WTC11 (cell line): ENCODE measurements at regions not wholly inside any gene's neighbourhood (a gene's known extent, or its start where the extent isn't known, plus 50 kb on each side); places are given as distances from the start of the nearest gene placed in this dataset.

Experiments
- ATAC-seq: fragments of 200-7000 bp; cut with Tn5 transposase; 2 replicates; pipeline ENCODE4 v1.10.0; 2021; ENCODE audit warnings: mild to moderate bottlenecking, moderate library complexity
- CTCF ChIA-PET: fragments of 300-600 bp; sonication (Branson Sonifier 250); formaldehyde crosslinking; loops from one replicate; lab custom pipeline; 2021; ENCODE audit warnings: antibody characterized with exemption; lab: Charles Lee
- POLR2A ChIA-PET: fragments of 350-600 bp; sonication (Branson Sonifier 250); formaldehyde crosslinking; loops from one replicate; lab custom pipeline; 2021; ENCODE audit warnings: antibody characterized with exemption; lab: Charles Lee
- DNase-seq: peaks from one replicate; pipeline ENCODE4 v3.0.0; 2021; ENCODE audit warnings: low spot score
- H3K27ac Mint-ChIP-seq: 2 replicates; pipeline ENCODE4 v1.8.0; 2021; ENCODE audit warnings: mixed read lengths
- H3K27me3 Mint-ChIP-seq: 2 replicates; pipeline ENCODE4 v1.8.0; 2021; ENCODE audit warnings: low read depth, mild to moderate bottlenecking, moderate library complexity, mixed read lengths
- H3K36me3 Mint-ChIP-seq: 2 replicates; pipeline ENCODE4 v1.8.0; 2021; ENCODE audit warnings: mixed read lengths
- H3K4me1 Mint-ChIP-seq: 2 replicates; pipeline ENCODE4 v1.8.0; 2022; ENCODE audit warnings: mixed read lengths
- H3K4me3 Mint-ChIP-seq: 2 replicates; pipeline ENCODE4 v1.8.0; 2021; ENCODE audit warnings: mild to moderate bottlenecking, moderate library complexity, mixed read lengths
- H3K9me3 Mint-ChIP-seq: 2 replicates; pipeline ENCODE4 v1.8.0; 2021; ENCODE audit warnings: mixed read lengths
- CREB1 ChIP-seq: sonication (generic); formaldehyde crosslinking; IDR thresholded peaks from 2 replicates; pipeline ENCODE4 v1.8.0; 2023; ENCODE audit warnings: mild to moderate bottlenecking, missing genetic modification reagents
- CREM ChIP-seq: sonication (generic); formaldehyde crosslinking; IDR thresholded peaks from 2 replicates; pipeline ENCODE4 v1.8.1; 2022; ENCODE audit warnings: mild to moderate bottlenecking, missing genetic modification reagents, moderate library complexity
- FOXK1 ChIP-seq: sonication (generic); formaldehyde crosslinking; IDR thresholded peaks from 2 replicates; pipeline ENCODE4 v1.8.0; 2022; ENCODE audit warnings: mild to moderate bottlenecking, moderate library complexity, missing genetic modification reagents
- FOXP1 ChIP-seq: sonication (generic); formaldehyde crosslinking; IDR thresholded peaks from 2 replicates; pipeline ENCODE4 v1.8.0; 2022; ENCODE audit warnings: missing genetic modification reagents, mild to moderate bottlenecking, moderate library complexity, borderline replicate concordance
- GABPB1 ChIP-seq: sonication (generic); formaldehyde crosslinking; IDR thresholded peaks from 2 replicates; pipeline ENCODE4 v1.8.1; 2023; ENCODE audit warnings: mild to moderate bottlenecking, missing genetic modification reagents
- HMGA2 ChIP-seq: fragments of 250-450 bp; sonication (Bioruptor Pico); IDR thresholded peaks from 2 replicates; pipeline ENCODE4 v1.4.0; 2021; ENCODE audit warnings: mild to moderate bottlenecking, moderate library complexity
- IRF2 ChIP-seq: sonication (generic); formaldehyde crosslinking; IDR thresholded peaks from 2 replicates; pipeline ENCODE4 v1.8.0; 2022; ENCODE audit warnings: low read depth, missing genetic modification reagents, borderline replicate concordance
- PRRX2 ChIP-seq: fragments of 250-450 bp; sonication (Bioruptor Pico); IDR thresholded peaks from 2 replicates; pipeline ENCODE4 v1.8.0; 2021; ENCODE audit warnings: mild to moderate bottlenecking
- RORB ChIP-seq: fragments of 250-450 bp; sonication (Bioruptor Pico); IDR thresholded peaks from 2 replicates; pipeline ENCODE4 v1.9.0; 2021; ENCODE audit warnings: mild to moderate bottlenecking
- SMAD3 ChIP-seq: sonication (generic); formaldehyde crosslinking; IDR thresholded peaks from 2 replicates; pipeline ENCODE4 v1.8.0; 2022; ENCODE audit warnings: missing genetic modification reagents, mild to moderate bottlenecking, borderline replicate concordance
- ZNF423 ChIP-seq: fragments of 250-450 bp; sonication (Bioruptor Pico); IDR thresholded peaks from 2 replicates; pipeline ENCODE4 v2.1.2; 2022; ENCODE audit warnings: mild to moderate bottlenecking, moderate library complexity
- TF ChIP-seq, protein P1 (sequence below): fragments of 250-450 bp; sonication (Bioruptor Pico); IDR thresholded peaks from 2 replicates; pipeline ENCODE4 v2.1.2; 2022; ENCODE audit warnings: mild to moderate bottlenecking, moderate library complexity
- TF ChIP-seq, protein P2 (sequence below): fragments of 250-450 bp; sonication (Bioruptor Pico); IDR thresholded peaks from 2 replicates; pipeline ENCODE4 v1.9.0; 2021; ENCODE audit warnings: moderate library complexity, mild to moderate bottlenecking, inconsistent platforms, borderline replicate concordance
- TF ChIP-seq, protein P3 (sequence below): sonication (generic); formaldehyde crosslinking; IDR thresholded peaks from 2 replicates; pipeline ENCODE4 v1.8.1; 2022; ENCODE audit warnings: mild to moderate bottlenecking, moderate library complexity, missing genetic modification reagents
- TF ChIP-seq, protein P4 (sequence below): sonication (generic); formaldehyde crosslinking; IDR thresholded peaks from 2 replicates; pipeline ENCODE4 v1.8.1; 2023; ENCODE audit warnings: mild to moderate bottlenecking, missing genetic modification reagents
- TF ChIP-seq, protein P5 (sequence below): fragments of 250-450 bp; sonication (Bioruptor Pico); IDR thresholded peaks from 2 replicates; pipeline ENCODE4 v1.9.0; 2021; ENCODE audit warnings: mild to moderate bottlenecking
- TF ChIP-seq, protein P6 (sequence below): sonication (generic); formaldehyde crosslinking; IDR thresholded peaks from 2 replicates; pipeline ENCODE4 v1.8.0; 2022; ENCODE audit warnings: mild to moderate bottlenecking, missing genetic modification reagents
- TF ChIP-seq, protein P7 (sequence below): fragments of 250-450 bp; sonication (Bioruptor Pico); IDR thresholded peaks from 2 replicates; pipeline ENCODE4 v1.8.0; 2021; ENCODE audit warnings: mild to moderate bottlenecking
- TF ChIP-seq, protein P8 (sequence below): sonication (generic); formaldehyde crosslinking; IDR thresholded peaks from 2 replicates; pipeline ENCODE4 v1.8.1; 2023; ENCODE audit warnings: mild to moderate bottlenecking, missing genetic modification reagents, borderline replicate concordance
- TF ChIP-seq, protein P9 (sequence below): sonication (generic); formaldehyde crosslinking; IDR thresholded peaks from 2 replicates; pipeline ENCODE4 v1.8.0; 2023; ENCODE audit warnings: missing genetic modification reagents, mild to moderate bottlenecking, borderline replicate concordance
- TF ChIP-seq, protein P10 (sequence below): sonication (generic); formaldehyde crosslinking; IDR thresholded peaks from 2 replicates; pipeline ENCODE4 v1.8.0; 2023; ENCODE audit warnings: missing genetic modification reagents

DNA sequence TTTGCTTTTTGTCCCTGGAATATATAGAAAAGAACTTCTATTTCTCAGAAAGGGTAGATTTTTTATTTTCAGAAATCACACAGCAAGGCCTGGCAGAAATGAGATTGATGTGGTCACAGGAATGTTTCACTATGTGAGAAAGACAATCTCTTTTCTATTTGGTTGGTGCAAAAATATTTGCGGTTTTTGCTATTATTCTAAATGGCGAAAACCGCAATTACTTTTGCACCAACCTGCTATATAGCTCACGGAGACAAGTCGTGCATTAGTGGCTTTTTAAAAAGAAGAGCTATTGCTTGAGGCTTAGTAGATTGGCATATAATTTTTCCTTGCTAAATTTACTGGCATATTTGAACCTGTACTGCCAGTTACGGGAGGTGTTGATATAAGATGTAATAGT, 100.4 kb downstream of the ITM2A start (continued):
- TF ChIP-seq, protein P1, sequence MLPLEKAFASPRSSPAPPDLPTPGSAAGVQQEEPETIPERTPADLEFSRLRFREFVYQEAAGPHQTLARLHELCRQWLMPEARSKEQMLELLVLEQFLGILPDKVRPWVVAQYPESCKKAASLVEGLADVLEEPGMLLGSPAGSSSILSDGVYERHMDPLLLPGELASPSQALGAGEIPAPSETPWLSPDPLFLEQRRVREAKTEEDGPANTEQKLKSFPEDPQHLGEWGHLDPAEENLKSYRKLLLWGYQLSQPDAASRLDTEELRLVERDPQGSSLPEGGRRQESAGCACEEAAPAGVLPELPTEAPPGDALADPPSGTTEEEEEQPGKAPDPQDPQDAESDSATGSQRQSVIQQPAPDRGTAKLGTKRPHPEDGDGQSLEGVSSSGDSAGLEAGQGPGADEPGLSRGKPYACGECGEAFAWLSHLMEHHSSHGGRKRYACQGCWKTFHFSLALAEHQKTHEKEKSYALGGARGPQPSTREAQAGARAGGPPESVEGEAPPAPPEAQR (CRISPR knock-in tag), result no peak
- no peak for TF ChIP-seq RORB (CRISPR knock-in tag)
- TF ChIP-seq, protein P2, sequence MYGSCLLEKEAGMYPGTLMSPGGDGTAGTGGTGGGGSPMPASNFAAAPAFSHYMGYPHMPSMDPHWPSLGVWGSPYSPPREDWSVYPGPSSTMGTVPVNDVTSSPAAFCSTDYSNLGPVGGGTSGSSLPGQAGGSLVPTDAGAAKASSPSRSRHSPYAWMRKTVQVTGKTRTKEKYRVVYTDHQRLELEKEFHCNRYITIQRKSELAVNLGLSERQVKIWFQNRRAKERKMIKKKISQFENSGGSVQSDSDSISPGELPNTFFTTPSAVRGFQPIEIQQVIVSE (CRISPR knock-in tag), result no peak
- TF ChIP-seq, protein P3, sequence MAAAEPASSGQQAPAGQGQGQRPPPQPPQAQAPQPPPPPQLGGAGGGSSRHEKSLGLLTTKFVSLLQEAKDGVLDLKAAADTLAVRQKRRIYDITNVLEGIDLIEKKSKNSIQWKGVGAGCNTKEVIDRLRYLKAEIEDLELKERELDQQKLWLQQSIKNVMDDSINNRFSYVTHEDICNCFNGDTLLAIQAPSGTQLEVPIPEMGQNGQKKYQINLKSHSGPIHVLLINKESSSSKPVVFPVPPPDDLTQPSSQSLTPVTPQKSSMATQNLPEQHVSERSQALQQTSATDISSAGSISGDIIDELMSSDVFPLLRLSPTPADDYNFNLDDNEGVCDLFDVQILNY, result no peak
- no peak for TF ChIP-seq HMGA2 (CRISPR knock-in tag)
- TF ChIP-seq, protein P4, sequence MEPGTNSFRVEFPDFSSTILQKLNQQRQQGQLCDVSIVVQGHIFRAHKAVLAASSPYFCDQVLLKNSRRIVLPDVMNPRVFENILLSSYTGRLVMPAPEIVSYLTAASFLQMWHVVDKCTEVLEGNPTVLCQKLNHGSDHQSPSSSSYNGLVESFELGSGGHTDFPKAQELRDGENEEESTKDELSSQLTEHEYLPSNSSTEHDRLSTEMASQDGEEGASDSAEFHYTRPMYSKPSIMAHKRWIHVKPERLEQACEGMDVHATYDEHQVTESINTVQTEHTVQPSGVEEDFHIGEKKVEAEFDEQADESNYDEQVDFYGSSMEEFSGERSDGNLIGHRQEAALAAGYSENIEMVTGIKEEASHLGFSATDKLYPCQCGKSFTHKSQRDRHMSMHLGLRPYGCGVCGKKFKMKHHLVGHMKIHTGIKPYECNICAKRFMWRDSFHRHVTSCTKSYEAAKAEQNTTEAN (CRISPR knock-in tag), result no peak
- TF ChIP-seq PRRX2 (CRISPR knock-in tag), result no peak
- no peak for TF ChIP-seq GABPB1 (CRISPR knock-in tag)
- TF ChIP-seq, protein P5, sequence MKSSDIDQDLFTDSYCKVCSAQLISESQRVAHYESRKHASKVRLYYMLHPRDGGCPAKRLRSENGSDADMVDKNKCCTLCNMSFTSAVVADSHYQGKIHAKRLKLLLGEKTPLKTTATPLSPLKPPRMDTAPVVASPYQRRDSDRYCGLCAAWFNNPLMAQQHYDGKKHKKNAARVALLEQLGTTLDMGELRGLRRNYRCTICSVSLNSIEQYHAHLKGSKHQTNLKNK (CRISPR knock-in tag), result no peak
- no peak for TF ChIP-seq CREB1 (CRISPR knock-in tag)

DNA sequence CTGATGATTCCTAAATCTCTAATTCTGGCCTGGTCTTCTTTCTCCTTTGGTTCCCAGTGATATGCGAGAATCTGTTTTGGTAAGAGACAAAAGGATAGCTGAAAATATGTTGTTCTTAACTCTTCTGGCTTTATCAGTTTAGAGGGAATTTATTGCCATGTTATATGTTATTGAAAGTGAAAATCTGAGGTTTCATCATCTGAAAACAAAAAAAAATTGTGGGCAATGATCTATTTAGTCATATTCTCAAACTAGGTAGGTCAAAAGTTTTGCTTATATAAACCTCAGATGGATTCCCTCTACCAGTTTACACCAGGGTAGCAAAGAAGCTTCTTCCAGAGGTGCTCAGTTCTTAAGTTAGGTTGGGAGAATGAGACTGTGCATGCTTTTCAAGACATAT, 103.6 kb downstream of the ITM2A start:
- POLR2A ChIA-PET, result no interaction called here
- ATAC-seq, result no peak
- Mint-ChIP-seq H3K9me3 (no peaks in the 10 kb centered on the region), H3K36me3 (no peaks in the 10 kb centered on the region), H3K27ac (no peak overlapping the region), H3K27me3 (no peaks in the 10 kb centered on the region), H3K4me1 (no peaks in the 10 kb centered on the region), H3K4me3 (no peak overlapping the region)
- CTCF ChIA-PET, result no interaction called here
- no peak for DNase-seq
- TF ChIP-seq CREM (no peak), ZNF423 (CRISPR knock-in tag) (no peak), FOXK1 (CRISPR knock-in tag) (no peak), FOXP1 (CRISPR knock-in tag) (no peak), SMAD3 (no peak), IRF2 (CRISPR knock-in tag) (no peak)
- TF ChIP-seq, protein P6, sequence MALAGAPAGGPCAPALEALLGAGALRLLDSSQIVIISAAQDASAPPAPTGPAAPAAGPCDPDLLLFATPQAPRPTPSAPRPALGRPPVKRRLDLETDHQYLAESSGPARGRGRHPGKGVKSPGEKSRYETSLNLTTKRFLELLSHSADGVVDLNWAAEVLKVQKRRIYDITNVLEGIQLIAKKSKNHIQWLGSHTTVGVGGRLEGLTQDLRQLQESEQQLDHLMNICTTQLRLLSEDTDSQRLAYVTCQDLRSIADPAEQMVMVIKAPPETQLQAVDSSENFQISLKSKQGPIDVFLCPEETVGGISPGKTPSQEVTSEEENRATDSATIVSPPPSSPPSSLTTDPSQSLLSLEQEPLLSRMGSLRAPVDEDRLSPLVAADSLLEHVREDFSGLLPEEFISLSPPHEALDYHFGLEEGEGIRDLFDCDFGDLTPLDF, result no peak
- TF ChIP-seq, protein P7, sequence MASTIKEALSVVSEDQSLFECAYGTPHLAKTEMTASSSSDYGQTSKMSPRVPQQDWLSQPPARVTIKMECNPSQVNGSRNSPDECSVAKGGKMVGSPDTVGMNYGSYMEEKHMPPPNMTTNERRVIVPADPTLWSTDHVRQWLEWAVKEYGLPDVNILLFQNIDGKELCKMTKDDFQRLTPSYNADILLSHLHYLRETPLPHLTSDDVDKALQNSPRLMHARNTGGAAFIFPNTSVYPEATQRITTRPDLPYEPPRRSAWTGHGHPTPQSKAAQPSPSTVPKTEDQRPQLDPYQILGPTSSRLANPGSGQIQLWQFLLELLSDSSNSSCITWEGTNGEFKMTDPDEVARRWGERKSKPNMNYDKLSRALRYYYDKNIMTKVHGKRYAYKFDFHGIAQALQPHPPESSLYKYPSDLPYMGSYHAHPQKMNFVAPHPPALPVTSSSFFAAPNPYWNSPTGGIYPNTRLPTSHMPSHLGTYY (CRISPR knock-in tag), result no peak
- TF ChIP-seq, protein P8, sequence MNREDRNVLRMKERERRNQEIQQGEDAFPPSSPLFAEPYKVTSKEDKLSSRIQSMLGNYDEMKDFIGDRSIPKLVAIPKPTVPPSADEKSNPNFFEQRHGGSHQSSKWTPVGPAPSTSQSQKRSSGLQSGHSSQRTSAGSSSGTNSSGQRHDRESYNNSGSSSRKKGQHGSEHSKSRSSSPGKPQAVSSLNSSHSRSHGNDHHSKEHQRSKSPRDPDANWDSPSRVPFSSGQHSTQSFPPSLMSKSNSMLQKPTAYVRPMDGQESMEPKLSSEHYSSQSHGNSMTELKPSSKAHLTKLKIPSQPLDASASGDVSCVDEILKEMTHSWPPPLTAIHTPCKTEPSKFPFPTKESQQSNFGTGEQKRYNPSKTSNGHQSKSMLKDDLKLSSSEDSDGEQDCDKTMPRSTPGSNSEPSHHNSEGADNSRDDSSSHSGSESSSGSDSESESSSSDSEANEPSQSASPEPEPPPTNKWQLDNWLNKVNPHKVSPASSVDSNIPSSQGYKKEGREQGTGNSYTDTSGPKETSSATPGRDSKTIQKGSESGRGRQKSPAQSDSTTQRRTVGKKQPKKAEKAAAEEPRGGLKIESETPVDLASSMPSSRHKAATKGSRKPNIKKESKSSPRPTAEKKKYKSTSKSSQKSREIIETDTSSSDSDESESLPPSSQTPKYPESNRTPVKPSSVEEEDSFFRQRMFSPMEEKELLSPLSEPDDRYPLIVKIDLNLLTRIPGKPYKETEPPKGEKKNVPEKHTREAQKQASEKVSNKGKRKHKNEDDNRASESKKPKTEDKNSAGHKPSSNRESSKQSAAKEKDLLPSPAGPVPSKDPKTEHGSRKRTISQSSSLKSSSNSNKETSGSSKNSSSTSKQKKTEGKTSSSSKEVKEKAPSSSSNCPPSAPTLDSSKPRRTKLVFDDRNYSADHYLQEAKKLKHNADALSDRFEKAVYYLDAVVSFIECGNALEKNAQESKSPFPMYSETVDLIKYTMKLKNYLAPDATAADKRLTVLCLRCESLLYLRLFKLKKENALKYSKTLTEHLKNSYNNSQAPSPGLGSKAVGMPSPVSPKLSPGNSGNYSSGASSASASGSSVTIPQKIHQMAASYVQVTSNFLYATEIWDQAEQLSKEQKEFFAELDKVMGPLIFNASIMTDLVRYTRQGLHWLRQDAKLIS (CRISPR knock-in tag), result no peak
- TF ChIP-seq, protein P9, sequence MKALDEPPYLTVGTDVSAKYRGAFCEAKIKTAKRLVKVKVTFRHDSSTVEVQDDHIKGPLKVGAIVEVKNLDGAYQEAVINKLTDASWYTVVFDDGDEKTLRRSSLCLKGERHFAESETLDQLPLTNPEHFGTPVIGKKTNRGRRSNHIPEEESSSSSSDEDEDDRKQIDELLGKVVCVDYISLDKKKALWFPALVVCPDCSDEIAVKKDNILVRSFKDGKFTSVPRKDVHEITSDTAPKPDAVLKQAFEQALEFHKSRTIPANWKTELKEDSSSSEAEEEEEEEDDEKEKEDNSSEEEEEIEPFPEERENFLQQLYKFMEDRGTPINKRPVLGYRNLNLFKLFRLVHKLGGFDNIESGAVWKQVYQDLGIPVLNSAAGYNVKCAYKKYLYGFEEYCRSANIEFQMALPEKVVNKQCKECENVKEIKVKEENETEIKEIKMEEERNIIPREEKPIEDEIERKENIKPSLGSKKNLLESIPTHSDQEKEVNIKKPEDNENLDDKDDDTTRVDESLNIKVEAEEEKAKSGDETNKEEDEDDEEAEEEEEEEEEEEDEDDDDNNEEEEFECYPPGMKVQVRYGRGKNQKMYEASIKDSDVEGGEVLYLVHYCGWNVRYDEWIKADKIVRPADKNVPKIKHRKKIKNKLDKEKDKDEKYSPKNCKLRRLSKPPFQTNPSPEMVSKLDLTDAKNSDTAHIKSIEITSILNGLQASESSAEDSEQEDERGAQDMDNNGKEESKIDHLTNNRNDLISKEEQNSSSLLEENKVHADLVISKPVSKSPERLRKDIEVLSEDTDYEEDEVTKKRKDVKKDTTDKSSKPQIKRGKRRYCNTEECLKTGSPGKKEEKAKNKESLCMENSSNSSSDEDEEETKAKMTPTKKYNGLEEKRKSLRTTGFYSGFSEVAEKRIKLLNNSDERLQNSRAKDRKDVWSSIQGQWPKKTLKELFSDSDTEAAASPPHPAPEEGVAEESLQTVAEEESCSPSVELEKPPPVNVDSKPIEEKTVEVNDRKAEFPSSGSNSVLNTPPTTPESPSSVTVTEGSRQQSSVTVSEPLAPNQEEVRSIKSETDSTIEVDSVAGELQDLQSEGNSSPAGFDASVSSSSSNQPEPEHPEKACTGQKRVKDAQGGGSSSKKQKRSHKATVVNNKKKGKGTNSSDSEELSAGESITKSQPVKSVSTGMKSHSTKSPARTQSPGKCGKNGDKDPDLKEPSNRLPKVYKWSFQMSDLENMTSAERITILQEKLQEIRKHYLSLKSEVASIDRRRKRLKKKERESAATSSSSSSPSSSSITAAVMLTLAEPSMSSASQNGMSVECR (CRISPR knock-in tag), result no peak
- TF ChIP-seq, protein P10, sequence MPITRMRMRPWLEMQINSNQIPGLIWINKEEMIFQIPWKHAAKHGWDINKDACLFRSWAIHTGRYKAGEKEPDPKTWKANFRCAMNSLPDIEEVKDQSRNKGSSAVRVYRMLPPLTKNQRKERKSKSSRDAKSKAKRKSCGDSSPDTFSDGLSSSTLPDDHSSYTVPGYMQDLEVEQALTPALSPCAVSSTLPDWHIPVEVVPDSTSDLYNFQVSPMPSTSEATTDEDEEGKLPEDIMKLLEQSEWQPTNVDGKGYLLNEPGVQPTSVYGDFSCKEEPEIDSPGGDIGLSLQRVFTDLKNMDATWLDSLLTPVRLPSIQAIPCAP (CRISPR knock-in tag), result no peak
